ENCODE measurements at regions not wholly inside any gene's neighbourhood (a gene's known extent, or its start where the extent isn't known, plus 50 kb on each side); places are given as distances from the start of the nearest gene placed in this dataset.
A peak's percentile ranks its signal among the peaks of the same experiment; 100 is the strongest.

- DNase-seq, result no peak
Observed at GRCh38 chr2:122114421-122114820, 359.0 kb downstream of the TSN start.

DNA sequence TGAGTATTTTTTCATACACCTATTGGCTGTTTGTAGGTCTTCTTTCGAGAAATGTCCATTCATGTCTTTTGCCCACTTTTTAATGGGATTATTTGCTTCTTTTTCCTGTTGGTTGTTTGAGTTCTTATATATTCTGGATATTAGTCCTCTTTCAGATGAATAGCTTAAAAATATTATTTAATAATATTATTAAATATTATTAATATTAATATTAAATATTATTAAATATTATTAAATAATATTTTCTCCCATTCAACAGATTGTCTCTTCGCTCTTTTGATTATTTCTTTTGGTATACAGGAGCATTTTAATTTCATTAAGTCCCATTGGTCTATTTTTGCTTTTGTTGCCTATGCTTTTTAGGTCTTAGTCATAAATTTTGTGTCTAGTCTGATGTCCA is 361.9 kb downstream of the TSN start:
- DNase-seq, result no peak

DNA sequence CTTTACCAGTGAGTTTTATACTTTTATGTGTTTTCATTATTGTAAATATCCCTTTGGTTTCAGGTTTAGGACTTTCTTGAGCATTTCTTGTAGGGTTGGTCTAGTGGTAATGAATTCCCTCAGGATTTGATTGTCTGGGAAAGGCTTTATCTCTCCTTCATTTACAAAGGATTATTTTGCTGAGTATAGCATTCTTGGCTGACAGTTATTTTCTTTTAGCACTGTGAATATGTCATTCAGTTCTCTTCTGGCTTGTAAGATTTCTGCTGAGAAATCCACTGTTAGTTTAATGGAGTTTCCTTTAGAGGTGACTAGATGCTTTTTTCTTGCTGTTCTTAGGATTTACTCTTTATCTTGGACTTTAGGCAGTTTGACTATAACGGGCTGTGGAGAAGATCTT is 373.9 kb downstream of the TSN start:
- no peak for DNase-seq

- no peak for DNase-seq
Observed at GRCh38 chr2:122132147-122132691, 376.8 kb downstream of the TSN start.

DNA sequence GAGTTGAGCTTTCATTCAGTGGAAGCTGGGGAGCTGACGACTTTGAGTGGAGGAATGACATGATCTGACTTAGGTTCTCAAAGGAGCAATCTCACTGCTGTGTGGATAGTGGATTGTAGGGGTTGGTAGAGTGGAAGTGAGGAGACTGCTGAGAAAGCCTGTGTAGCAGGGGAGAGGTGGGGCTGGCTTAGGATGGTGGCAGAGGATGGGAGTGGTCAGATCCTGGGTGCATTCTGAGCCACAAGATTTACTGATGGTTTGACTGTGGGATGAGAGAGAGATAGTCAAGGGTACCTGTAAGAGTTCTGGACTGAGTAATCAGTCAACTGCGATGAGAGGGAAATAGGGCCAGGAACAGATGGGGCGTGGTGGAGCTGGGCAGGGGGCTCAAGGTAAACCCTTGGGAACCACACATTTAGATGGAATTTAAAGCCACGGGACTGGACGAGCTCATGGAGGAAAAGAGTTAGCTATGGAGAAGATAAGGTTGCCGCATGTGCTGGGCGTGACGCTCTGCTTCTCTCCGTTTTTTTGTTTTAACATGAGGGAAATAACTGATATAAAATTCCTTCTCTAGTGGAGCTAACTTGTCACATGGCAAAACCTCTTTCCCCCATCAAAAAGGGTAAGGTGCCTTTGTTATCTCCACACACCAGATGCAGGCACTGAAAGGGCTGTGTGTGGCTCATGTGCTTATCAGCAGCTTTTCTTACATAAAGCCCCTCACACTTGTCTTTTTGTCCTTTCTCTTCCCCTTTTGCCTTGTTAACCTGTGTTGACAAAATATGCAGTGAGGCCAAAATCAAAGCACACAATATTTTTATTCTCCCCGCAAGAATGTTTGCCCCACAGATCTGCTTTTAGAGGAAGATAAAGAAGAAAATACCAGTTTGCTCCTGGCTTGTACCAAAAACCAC is 379.8 kb downstream of the TSN start:
- DNase-seq, result no peak

- no peak for DNase-seq
Observed at GRCh38 chr2:122136056-122136455, 380.6 kb downstream of the TSN start.

- DNase-seq, result no peak
Observed at GRCh38 chr2:122138561-122138960, 383.1 kb downstream of the TSN start.

DNA sequence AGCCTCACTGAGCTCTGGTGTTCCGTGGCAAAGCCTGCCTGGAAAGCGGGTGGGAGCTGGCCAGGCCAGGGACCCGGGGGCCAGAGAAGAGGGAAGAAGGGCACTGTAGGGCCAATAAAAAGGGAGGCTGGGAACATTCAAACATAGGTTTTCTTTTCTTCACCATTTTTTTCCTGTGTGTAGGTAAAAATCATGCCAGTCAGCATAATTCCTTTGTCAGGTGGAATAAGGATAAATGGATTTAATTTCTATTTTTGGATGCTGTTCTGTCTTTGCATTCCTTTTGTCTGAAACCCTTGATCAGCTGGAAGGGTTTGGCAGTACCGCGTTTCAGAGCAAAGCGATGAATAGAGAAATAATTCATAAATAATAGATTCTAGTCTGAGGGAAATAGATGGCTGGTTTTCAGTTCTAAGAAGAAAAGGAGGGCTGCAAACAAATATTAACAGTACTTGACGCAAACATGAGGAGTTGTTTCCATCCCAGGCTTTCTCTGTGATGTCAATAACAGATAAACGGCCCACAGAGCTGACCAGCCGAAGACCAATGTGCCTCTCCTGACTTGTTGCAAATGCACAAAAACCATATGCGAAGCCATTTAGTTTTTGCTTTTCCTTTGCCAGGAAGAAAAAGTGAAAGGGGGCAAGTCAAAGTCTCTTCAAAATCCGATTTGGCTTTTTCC is 384.4 kb downstream of the TSN start:
- peak; percentile 58 for DNase-seq

GRCh38 chr2:122144884-122145283 is 389.4 kb downstream of the TSN start:
- DNase-seq, result no peak

DNA sequence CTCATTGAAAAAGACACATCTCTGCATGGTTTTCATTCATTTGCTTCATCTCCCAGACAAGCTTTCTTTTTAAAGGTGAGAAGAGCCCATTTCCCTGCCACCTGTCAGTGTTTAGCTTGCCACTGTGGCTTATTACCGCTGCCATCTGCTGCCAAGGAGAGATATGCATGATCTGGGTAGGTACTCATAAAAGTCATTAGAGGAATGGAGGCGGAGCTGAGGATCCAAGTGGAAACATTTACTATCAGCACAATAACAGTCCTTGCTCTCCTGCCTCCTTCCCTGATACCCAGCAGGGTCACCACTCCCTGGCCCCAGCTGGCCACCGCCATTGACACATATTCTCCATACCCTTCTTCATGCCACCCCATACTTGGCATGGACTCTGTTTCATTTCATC is 390.4 kb downstream of the TSN start:
- no peak for DNase-seq

GRCh38 chr2:122148128-122148767 is 392.8 kb downstream of the TSN start:
- DNase-seq, result no peak

- DNase-seq, result no peak
Observed at GRCh38 chr2:122150524-122151280, 395.3 kb downstream of the TSN start.

DNA sequence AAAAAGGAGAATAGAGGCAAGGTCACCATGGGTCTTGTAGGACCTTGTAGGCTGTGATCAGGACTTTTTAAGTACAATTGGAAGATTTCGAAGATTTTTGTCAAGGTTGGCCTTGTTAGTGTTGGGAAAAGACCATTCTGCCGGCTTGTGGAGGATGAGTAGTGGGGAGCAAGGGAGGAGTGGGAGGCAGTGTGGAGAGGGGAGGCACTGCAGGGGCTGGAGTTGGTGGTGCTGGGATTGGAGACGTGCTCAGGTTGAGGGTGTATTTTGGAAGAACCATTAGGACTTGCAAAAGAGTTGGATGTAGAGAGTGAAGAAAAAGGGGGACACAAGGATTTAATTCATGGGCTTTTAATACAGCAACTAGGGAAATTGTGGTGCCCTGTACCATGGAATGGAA is 397.1 kb downstream of the TSN start:
- DNase-seq, result no peak

DNA sequence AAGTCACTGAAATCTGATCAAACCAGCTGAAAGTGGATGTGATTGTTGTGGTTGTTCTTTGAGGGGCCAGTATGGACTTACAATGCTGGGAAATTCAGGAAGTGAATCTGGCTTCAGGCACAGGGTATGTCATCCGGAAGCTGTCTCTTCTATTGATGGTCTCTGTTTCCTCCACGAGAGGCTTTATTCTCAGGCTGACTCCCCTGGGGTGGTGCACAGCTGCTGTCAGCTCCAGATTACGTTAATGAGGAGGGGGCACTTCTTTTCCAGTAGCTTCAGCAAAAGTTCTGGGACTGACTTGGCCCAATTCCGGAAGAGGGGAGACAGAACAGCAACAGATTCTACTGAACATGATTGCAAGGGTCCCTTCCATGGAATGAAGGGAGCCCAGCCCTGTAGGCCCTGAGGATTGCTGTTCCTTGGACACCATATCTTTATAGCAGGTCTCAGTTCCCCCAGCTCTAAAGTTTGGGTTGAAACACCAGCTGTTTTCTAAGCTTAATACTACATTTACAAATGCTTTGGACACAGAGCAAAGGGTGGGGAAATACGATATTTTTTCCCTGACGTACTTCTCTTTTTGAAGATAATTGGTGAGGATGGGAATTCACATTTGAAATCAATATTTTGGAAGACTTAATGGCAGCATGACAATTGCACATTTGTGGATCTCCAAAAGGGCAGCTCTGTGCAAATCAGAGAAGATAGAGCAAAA is 400.9 kb downstream of the TSN start:
- DNase-seq, result peak; percentile 37

- DNase-seq, result no peak
Observed at GRCh38 chr2:122157158-122157557, 401.7 kb downstream of the TSN start.

DNA sequence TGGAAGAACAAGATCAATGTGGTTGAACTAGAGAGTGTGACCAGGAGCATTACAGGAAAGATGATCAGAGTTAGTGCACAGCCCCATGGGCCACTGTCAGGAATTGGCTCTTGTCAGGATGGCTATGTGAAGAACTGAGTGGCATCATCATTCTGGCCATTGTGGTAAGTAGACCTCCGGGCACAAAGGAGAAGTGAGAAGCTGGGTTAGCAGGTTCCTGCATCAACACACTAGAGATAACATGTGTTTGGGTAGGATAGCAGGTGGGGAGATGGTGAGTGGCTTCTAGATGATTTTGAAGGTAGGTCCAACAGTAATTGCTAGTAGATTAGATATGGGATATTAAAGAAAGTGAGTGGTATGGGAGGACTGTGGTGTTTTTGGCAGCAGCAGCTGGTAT is 408.2 kb downstream of the TSN start:
- no peak for DNase-seq

GRCh38 chr2:122164964-122165363 is 409.5 kb downstream of the TSN start:
- DNase-seq, result no peak

GRCh38 chr2:122166820-122167219 is 411.4 kb downstream of the TSN start:
- DNase-seq, result no peak

GRCh38 chr2:122167515-122167914 is 412.1 kb downstream of the TSN start:
- no peak for DNase-seq

- DNase-seq, result no peak
Observed at GRCh38 chr2:122168799-122169198, 413.3 kb downstream of the TSN start.

- DNase-seq, result no peak
Observed at GRCh38 chr2:122172812-122173211, 417.4 kb downstream of the TSN start.

DNA sequence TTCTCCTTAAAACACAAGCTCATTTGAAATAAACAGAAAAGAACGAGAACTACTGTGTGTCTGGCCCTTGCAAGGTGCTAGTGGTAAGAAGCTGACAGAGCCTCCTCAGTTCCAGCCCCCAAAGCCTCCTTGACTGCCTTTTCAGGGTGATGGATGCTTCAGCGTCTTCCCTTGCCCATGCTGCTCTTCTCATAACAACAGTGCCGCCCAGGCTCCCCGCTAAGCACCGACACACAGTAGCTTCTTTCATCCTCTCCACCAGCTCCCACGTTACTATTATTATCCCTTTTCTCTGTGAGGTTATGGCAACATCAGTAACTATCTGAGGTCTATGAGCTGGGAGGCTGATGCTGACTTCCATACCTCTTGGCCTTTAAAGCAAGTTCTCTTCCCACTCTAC is 418.6 kb downstream of the TSN start:
- DNase-seq, result no peak

Measured in hindlimb muscle (tissue), 1 donor.